GM23338 (cell line): ENCODE measurements at regions not wholly inside any gene's neighbourhood (a gene's known extent, or its start where the extent isn't known, plus 50 kb on each side); places are given as distances from the start of the nearest gene placed in this dataset.

ENCODE experiments used
- ATAC-seq: fragments of 200-7000 bp; cut with Tn5 transposase; 3 replicates; pipeline ENCODE4 v1.9.1; 2020
- DNase-seq: peaks from one replicate; pipeline ENCODE4 v3.0.0-alpha.2; 2015; ENCODE audit warnings: low spot score
- H2AFZ ChIP-seq: fragments of 200-600 bp; sonication (generic); 2 replicates; pipeline ENCODE4 v1.8.0; 2016; ENCODE audit warnings: antibody characterized with exemption, mild to moderate bottlenecking, moderate library complexity
- H3F3A ChIP-seq: fragments of 200-600 bp; sonication (generic); replicated peaks from 2 replicates; pipeline ENCODE4 v1.8.0; 2017; ENCODE audit warnings: antibody characterized with exemption, mixed run types, low read depth
- H3K27ac ChIP-seq: fragments of 200-600 bp; sonication (generic); 2 replicates; pipeline ENCODE4 v1.6.1; 2016; ENCODE audit warnings: low read depth
- H3K27me3 ChIP-seq: fragments of 200-600 bp; sonication (generic); 2 replicates; pipeline ENCODE4 v1.8.0; 2016; ENCODE audit warnings: mild to moderate bottlenecking, mixed run types, moderate library complexity; ENCODE audit not compliant: insufficient read depth
- H3K36me3 ChIP-seq: fragments of 200-600 bp; sonication (generic); 2 replicates; pipeline ENCODE4 v1.8.0; 2016; ENCODE audit warnings: mild to moderate bottlenecking; ENCODE audit not compliant: insufficient read depth
- H3K4me1 ChIP-seq: fragments of 200-600 bp; sonication (generic); 2 replicates; pipeline ENCODE4 v1.8.0; 2016; ENCODE audit warnings: mild to moderate bottlenecking, moderate library complexity; ENCODE audit not compliant: insufficient read depth
- H3K4me2 ChIP-seq: fragments of 200-600 bp; sonication (generic); 2 replicates; pipeline ENCODE4 v1.7.1; 2017; ENCODE audit warnings: mixed run types
- H3K4me3 ChIP-seq: fragments of 200-600 bp; sonication (generic); 2 replicates; pipeline ENCODE4 v1.6.1; 2016; ENCODE audit warnings: mixed run types
- H3K79me2 ChIP-seq: fragments of 200-600 bp; sonication (generic); replicated peaks from 2 replicates; pipeline ENCODE4 v1.8.0; 2017; ENCODE audit warnings: mild to moderate bottlenecking; ENCODE audit not compliant: insufficient read depth
- H3K9me2 ChIP-seq: fragments of 200-600 bp; sonication (generic); 2 replicates; pipeline ENCODE4 v1.8.0; 2017; ENCODE audit not compliant: insufficient read depth
- H4K20me1 ChIP-seq: fragments of 200-600 bp; sonication (generic); replicated peaks from 2 replicates; pipeline ENCODE4 v1.8.0; 2017; ENCODE audit warnings: mild to moderate bottlenecking; ENCODE audit not compliant: insufficient read depth
- H3K27ac Mint-ChIP-seq: 2 replicates; pipeline ENCODE4 v1.8.0; 2020; ENCODE audit warnings: inconsistent platforms, mild to moderate bottlenecking, moderate library complexity, mixed read lengths
- H3K27me3 Mint-ChIP-seq: 3 replicates; pipeline ENCODE4 v1.8.0; 2022; ENCODE audit warnings: low read depth, mild to moderate bottlenecking, moderate library complexity, mixed read lengths, inconsistent platforms; ENCODE audit not compliant: insufficient read depth, poor library complexity
- H3K36me3 Mint-ChIP-seq: 3 replicates; pipeline ENCODE4 v1.8.0; 2021; ENCODE audit warnings: low read depth, mild to moderate bottlenecking, inconsistent platforms, moderate library complexity, mixed read lengths
- H3K4me1 Mint-ChIP-seq: 3 replicates; pipeline ENCODE4 v1.8.0; 2020; ENCODE audit warnings: mild to moderate bottlenecking, inconsistent platforms, mixed read lengths
- H3K4me3 Mint-ChIP-seq: 3 replicates; pipeline ENCODE4 v1.8.0; 2021; ENCODE audit warnings: moderate library complexity, mild to moderate bottlenecking, inconsistent platforms, mixed read lengths
- H3K9me3 Mint-ChIP-seq: 3 replicates; pipeline ENCODE4 v1.8.0; 2020; ENCODE audit warnings: moderate library complexity, mild to moderate bottlenecking, inconsistent platforms, mixed read lengths
- EZH2 ChIP-seq: fragments of 200-600 bp; sonication (generic); IDR thresholded peaks from one replicate; pipeline ENCODE4 v1.8.0; 2017; ENCODE audit warnings: antibody characterized with exemption, mild to moderate bottlenecking, low read depth; ENCODE audit not compliant: unreplicated experiment
- EZH2phosphoT487 ChIP-seq: fragments of 200-600 bp; sonication (generic); IDR thresholded peaks from one replicate; pipeline ENCODE4 v1.8.1; 2018; ENCODE audit warnings: antibody characterized with exemption; ENCODE audit not compliant: unreplicated experiment
- NANOG ChIP-seq: IDR thresholded peaks from 2 replicates; pipeline ENCODE4 v1.6.1; 2016; ENCODE audit warnings: antibody characterized with exemption, borderline replicate concordance
- STAT1 ChIP-seq: IDR thresholded peaks from one replicate; pipeline ENCODE4 v1.6.1; 2016; ENCODE audit warnings: antibody characterized with exemption; ENCODE audit not compliant: unreplicated experiment
- TF ChIP-seq, protein P1 (sequence below): IDR thresholded peaks from one replicate; pipeline ENCODE4 v1.6.1; 2018; ENCODE audit warnings: antibody characterized with exemption; ENCODE audit not compliant: unreplicated experiment

DNA sequence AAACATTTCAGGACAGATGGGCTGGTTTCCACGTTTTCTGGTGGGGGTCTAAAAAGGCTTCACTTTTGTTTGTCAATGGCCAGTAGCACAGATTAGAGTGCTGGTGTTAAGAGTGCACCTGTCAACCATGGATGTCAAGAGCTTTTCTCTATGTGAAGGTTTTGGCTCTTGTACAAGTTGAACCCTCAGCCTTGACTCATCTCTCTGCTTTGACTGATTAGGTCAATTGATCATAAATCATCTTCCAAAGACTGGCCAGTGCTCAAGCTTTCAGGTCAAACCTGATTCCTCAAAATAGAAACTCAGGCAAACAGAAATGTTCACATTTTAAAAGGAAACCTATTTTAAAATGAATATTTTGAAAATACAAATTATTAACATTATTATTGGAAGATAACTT lies 59.6 kb upstream of the SP4 start:
- no peak overlapping the region for H3K27ac Mint-ChIP-seq
- no peak overlapping the region for H3K4me3 Mint-ChIP-seq
- no peaks in the 10 kb centered on the region for H3K27me3 Mint-ChIP-seq
- peaks cover 9% of the 10 kb centered on the region for H3K9me3 Mint-ChIP-seq
- Histone ChIP-seq H2AFZ (no peak overlapping the region), H3K36me3 (no peaks in the 10 kb centered on the region), H3K27me3 (no peaks in the 10 kb centered on the region), H3K27ac (no peak overlapping the region), H3K4me3 (no peak overlapping the region), H3F3A (no peaks in the 10 kb centered on the region), H3K79me2 (no peaks in the 10 kb centered on the region), H4K20me1 (no peaks in the 10 kb centered on the region), H3K4me2 (no peak overlapping the region), H3K9me2 (0 out of 2 replicates have a peak, but pooled peaks cover 3% of the 10 kb centered on the region), H3K4me1 (peaks cover 18% of the 10 kb centered on the region)
- no peak for ATAC-seq
- H3K4me1 Mint-ChIP-seq = peaks cover 17% of the 10 kb centered on the region
- H3K36me3 Mint-ChIP-seq = peaks cover 6% of the 10 kb centered on the region; the same call in 2 of the 3 replicates
- no peak for TF ChIP-seq NANOG
- TF ChIP-seq EZH2phosphoT487 = no peak
- TF ChIP-seq, protein P1, sequence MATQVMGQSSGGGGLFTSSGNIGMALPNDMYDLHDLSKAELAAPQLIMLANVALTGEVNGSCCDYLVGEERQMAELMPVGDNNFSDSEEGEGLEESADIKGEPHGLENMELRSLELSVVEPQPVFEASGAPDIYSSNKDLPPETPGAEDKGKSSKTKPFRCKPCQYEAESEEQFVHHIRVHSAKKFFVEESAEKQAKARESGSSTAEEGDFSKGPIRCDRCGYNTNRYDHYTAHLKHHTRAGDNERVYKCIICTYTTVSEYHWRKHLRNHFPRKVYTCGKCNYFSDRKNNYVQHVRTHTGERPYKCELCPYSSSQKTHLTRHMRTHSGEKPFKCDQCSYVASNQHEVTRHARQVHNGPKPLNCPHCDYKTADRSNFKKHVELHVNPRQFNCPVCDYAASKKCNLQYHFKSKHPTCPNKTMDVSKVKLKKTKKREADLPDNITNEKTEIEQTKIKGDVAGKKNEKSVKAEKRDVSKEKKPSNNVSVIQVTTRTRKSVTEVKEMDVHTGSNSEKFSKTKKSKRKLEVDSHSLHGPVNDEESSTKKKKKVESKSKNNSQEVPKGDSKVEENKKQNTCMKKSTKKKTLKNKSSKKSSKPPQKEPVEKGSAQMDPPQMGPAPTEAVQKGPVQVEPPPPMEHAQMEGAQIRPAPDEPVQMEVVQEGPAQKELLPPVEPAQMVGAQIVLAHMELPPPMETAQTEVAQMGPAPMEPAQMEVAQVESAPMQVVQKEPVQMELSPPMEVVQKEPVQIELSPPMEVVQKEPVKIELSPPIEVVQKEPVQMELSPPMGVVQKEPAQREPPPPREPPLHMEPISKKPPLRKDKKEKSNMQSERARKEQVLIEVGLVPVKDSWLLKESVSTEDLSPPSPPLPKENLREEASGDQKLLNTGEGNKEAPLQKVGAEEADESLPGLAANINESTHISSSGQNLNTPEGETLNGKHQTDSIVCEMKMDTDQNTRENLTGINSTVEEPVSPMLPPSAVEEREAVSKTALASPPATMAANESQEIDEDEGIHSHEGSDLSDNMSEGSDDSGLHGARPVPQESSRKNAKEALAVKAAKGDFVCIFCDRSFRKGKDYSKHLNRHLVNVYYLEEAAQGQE = no peak
- no peak for TF ChIP-seq STAT1
- no peak for DNase-seq

DNA sequence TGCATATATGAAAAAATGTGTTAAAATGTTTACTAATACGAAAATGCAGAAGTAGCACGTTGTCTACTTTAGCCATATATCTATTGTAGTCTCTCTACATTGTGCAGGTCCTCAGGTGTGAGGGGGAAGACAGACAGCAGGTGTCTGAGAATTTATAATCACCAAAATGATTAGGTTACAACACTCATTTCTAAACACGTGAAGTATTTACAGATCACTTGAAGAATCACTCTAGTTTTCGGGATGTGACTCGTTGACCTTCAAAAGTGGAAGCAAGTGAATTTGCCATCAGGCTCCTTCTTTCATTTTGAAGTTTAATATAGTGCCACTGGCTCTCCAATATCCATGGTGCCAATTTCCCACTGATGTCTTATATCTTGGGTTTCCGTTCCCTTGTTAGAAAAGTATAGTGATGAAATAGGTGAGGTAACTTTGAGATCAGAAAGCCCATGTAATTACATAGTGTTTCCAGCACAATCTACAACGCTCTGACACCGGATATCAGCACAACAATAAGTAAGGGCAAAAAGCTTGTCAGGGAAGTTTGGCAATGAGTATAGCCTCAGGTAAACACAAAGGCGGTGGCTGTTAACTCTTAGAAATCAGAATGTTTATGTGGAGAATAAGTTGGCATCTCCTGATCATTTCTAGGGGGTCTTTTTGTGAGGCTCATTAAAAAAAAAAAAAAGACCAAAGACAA lies 57.5 kb upstream of the SP4 start:
- H3K27me3 ChIP-seq = no peaks in the 10 kb centered on the region
- Mint-ChIP-seq H3K4me1 (peaks cover 17% of the 10 kb centered on the region), H3K36me3 (peaks cover 7% of the 10 kb centered on the region; the same call in 2 of the 3 replicates), H3K27ac (peak overlapping the region; percentile 83), H3K4me3 (peak overlapping the region; percentile 16; the same call in 1 of the 3 replicates), H3K9me3 (peaks cover 9% of the 10 kb centered on the region), H3K27me3 (no peaks in the 10 kb centered on the region)
- H3F3A ChIP-seq = no peaks in the 10 kb centered on the region
- H3K4me3 ChIP-seq = 0 out of 2 replicates have a peak overlapping the region, but pooled peaks have one; percentile 4
- H3K79me2 ChIP-seq = no peaks in the 10 kb centered on the region
- no peak overlapping the region for H2AFZ ChIP-seq
- H3K36me3 ChIP-seq = 0 out of 2 replicates have a peak, but pooled peaks cover 4% of the 10 kb centered on the region
- DNase-seq = peak; percentile 28
- TF ChIP-seq EZH2 = no peak
- peaks cover 18% of the 10 kb centered on the region for H3K4me1 ChIP-seq
- ATAC-seq = peak; percentile 75
- H3K9me2 ChIP-seq = 0 out of 2 replicates have a peak, but pooled peaks cover 3% of the 10 kb centered on the region
- H3K27ac ChIP-seq = no peak overlapping the region
- H4K20me1 ChIP-seq = no peaks in the 10 kb centered on the region
- peak overlapping the region; percentile 56 for H3K4me2 ChIP-seq

DNA sequence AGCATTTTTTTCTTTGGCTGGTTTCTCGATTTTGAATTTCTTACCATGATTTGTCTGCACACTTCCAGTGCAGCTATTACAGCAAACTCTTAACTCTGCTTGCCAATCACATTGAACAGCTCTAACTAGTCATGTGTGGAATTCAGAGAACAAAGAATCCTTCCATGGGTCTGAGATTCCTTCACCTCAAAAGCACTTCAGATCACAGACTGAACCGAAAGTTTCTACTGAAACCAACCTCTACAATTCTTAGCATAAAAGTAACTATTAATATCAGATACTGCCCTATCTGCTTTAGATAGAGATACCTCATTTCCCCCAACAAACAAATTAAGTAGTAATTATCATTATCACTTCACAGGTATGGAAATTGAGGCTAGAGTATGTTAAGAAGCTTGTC lies 56.5 kb upstream of the SP4 start:
- Histone ChIP-seq H3K9me2 (0 out of 2 replicates have a peak, but pooled peaks cover 3% of the 10 kb centered on the region), H3K4me3 (0 out of 2 replicates have a peak overlapping the region, but pooled peaks have one; percentile 4), H3K4me2 (peak overlapping the region; percentile 56), H4K20me1 (no peaks in the 10 kb centered on the region), H2AFZ (no peak overlapping the region), H3K4me1 (peaks cover 18% of the 10 kb centered on the region), H3K27ac (no peak overlapping the region), H3F3A (no peaks in the 10 kb centered on the region), H3K79me2 (no peaks in the 10 kb centered on the region), H3K27me3 (no peaks in the 10 kb centered on the region), H3K36me3 (0 out of 2 replicates have a peak, but pooled peaks cover 5% of the 10 kb centered on the region)
- H3K9me3 Mint-ChIP-seq = peaks cover 10% of the 10 kb centered on the region
- no peak overlapping the region for H3K27ac Mint-ChIP-seq
- H3K36me3 Mint-ChIP-seq = peaks cover 8% of the 10 kb centered on the region; the same call in 2 of the 3 replicates
- TF ChIP-seq EZH2 = no peak
- TF ChIP-seq NANOG = no peak
- peak; percentile 74 for ATAC-seq
- H3K4me3 Mint-ChIP-seq = no peak overlapping the region
- peaks cover 17% of the 10 kb centered on the region for H3K4me1 Mint-ChIP-seq
- DNase-seq = peak; percentile 46
- H3K27me3 Mint-ChIP-seq = no peaks in the 10 kb centered on the region
